Coronary artery (tissue), 2 donors: ENCODE measurements at regions not wholly inside any gene's neighbourhood (a gene's known extent, or its start where the extent isn't known, plus 50 kb on each side); places are given as distances from the start of the nearest gene placed in this dataset.
"Not testable (repeated sequence)": the region's sequence is repeated elsewhere in the genome, so short reads cannot be mapped to it uniquely, and the experiment has no call there.

Experiments
- DNase-seq: peaks from one replicate; pipeline ENCODE4 v3.0.0-alpha.2; 2017; ENCODE audit warnings: low spot score
- H3K27ac ChIP-seq, 2 donors: fragments of 200-600 bp; sonication (generic); one replicate each; pipeline ENCODE4 v1.5.1; 2016 to 2019
- H3K4me3 ChIP-seq: fragments of 200-600 bp; sonication (generic); 2 replicates; pipeline ENCODE4 v1.5.1; 2016; ENCODE audit warnings: mild to moderate bottlenecking, moderate library complexity
- TF ChIP-seq, protein P1 (sequence below): fragments of 200-600 bp; sonication (generic); IDR thresholded peaks from one replicate; pipeline ENCODE4 v1.5.1; 2019; ENCODE audit warnings: antibody characterized with exemption

DNA sequence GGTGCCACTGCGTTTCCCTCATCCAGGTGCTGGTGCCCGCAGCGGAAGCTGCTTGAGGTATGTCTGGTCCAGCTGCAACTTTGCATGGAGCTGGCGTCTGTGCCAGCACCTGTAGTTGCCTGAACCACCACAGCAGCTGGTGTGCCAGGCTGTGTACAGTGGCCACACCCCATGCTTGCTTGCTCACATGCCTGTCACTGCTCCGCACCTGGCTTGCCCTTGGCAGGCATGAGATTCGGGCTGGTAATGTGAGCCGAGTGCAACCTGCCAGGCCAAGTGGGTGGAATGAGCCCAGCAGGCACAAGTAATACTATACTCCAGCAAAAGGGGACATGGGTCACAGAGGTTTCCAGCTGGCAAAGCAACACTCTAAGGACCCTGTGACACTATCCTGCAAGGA lies 1123.3 kb upstream of the ACVR2A start:
- no peak overlapping the region for H3K4me3 ChIP-seq
- no peak for DNase-seq
- TF ChIP-seq, protein P1, sequence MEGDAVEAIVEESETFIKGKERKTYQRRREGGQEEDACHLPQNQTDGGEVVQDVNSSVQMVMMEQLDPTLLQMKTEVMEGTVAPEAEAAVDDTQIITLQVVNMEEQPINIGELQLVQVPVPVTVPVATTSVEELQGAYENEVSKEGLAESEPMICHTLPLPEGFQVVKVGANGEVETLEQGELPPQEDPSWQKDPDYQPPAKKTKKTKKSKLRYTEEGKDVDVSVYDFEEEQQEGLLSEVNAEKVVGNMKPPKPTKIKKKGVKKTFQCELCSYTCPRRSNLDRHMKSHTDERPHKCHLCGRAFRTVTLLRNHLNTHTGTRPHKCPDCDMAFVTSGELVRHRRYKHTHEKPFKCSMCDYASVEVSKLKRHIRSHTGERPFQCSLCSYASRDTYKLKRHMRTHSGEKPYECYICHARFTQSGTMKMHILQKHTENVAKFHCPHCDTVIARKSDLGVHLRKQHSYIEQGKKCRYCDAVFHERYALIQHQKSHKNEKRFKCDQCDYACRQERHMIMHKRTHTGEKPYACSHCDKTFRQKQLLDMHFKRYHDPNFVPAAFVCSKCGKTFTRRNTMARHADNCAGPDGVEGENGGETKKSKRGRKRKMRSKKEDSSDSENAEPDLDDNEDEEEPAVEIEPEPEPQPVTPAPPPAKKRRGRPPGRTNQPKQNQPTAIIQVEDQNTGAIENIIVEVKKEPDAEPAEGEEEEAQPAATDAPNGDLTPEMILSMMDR = no peak
- H3K27ac ChIP-seq = no peak overlapping the region

DNA sequence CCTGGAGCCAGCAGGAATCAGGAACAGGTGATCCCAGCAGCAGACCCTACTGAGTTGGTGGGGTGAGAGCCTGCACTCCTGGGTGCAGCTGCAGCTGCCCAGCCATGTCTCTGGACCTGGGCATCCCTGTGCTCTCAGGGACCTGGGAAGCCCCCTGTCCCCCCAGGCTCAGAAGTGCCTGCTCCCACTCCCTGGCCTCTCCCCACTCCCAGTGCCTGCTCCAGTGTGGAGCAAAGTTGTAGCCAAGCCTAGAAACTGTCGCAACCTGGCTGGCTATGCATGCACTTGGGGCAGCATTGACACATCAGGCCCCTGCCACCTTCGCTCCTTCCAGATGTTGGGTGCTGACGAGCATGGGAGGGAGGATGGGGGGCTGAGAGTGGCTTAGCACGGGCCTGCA lies 1124.7 kb upstream of the ACVR2A start:
- no peak overlapping the region for H3K27ac ChIP-seq
- peak; percentile 58 for DNase-seq
- H3K4me3 ChIP-seq = no peak overlapping the region
- TF ChIP-seq, protein P1 = no peak

DNA sequence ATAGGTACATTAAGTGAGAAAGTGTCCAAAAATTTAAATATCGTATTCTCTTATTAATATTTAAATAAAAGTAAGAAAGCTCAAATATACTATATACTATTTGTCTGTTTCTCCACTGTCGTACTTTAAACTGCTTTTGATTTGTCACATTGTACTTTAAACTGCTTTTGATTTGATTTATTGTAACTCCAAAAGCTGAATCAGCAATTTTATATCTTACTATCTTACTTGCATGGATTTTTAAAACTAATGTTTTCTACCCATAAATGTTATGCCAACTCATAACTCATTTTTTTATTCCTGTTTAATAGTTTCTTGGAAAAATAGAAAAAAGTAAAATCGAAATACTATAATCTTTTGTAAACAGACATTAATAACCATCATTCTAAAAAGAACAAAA lies 1128.2 kb upstream of the ACVR2A start:
- no peak for DNase-seq
- Histone ChIP-seq H3K27ac (no peak overlapping the region), H3K4me3 (no peak overlapping the region)
- TF ChIP-seq, protein P1 = no peak

DNA sequence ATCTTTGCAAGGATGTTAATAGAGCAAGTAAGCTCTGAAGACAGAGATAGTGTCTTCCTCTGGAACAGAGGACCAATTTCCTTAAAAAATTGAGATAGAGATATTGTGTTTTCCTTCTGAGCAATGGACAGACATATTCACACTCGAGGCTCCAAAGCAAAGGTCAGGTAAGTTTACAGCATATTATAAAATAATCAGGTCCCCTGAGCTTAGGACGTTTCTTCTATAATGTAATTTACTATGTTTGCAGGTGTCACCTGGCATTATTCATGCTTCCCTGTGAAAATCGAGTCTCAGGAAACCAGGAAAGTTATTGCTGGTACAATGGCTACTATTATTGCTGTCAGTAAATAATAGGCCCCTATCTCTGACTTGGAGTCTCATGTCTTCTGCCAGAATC lies 1135.8 kb upstream of the ACVR2A start:
- Histone ChIP-seq H3K4me3 (no peak overlapping the region), H3K27ac (no peak overlapping the region)
- no peak for DNase-seq
- TF ChIP-seq, protein P1 = no peak

DNA sequence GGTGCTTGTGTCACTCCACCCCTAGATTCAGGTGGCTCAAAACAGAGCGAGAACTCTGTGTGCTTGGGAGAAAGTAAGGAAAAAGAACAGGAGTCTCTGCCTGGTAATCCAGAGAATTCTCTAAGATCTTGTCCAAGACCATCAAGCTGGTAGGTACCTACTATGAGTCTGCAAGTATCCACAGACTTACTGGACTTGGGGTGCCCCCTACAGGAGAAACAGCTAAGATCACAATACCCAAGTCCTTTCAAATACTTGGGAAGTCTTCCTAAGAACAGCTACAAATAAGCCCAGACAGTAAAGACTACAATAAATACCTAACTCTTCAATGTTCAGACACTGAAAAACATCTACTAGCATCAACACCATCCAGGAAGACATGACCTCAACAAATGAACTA lies 1143.6 kb upstream of the ACVR2A start:
- DNase-seq = no peak
- Histone ChIP-seq H3K27ac (no peak overlapping the region), H3K4me3 (no peak overlapping the region)
- TF ChIP-seq, protein P1 = no peak

DNA sequence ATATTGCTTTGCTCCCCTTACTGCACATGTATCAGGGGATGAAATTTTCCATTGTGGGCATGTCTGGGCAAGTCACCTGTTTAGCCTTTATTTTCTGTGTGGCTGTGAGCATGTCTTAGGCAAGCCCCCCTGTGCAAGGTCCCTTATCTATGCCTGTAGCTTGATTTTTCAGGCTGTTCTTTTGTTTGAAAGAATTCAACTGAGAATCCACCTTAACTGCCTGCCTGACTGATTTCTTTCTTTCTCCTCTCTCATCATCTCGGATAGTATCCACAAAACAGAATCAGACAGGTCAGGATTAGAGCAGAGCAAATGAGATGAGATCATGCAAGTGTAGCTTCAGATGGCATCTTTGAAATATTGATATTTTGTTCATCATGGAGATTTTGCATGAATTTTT lies 1147.5 kb upstream of the ACVR2A start:
- TF ChIP-seq, protein P1 = no peak
- H3K27ac ChIP-seq = no peak overlapping the region
- no peak for DNase-seq
- H3K4me3 ChIP-seq = no peak overlapping the region

DNA sequence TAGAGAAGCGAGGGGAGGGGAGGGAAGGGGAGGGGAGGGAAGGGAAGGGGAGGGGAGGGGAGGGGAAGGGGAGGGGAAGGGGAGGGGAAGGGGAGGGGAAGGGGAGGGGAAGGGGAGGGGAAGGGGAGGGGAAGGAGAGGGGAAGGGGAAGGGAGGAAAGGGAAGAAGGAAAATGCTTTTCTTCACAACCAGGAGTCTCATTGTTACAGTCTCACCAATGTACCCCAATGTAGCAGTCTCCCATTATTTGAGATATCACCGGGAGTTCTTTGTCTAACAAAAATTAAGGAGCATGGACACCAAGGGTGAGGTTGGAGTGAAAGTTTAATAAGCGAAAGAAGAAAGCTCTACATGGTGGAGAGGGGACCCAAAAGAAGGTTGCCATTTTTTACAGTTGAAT lies 1148.0 kb upstream of the ACVR2A start:
- DNase-seq, H3K27ac ChIP-seq, H3K4me3 ChIP-seq: not testable (repeated sequence)

DNA sequence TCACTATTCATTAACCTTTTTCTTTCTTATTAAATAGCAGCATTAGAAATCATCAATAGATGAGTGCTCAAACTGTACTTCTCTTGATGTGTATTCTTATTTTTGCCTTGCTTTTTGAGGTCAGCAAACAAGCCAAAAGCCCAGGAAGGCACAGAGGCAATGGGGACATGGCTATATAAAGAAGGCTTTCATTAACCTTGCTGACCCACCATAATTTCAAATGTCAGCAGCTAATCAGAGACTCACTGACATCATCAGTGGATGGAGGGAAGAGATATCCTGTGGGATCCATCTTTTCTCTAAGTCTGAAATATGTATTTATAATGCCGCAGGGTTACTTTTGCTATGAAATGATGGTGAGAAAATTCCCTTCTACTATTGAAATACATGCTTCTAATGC lies 1162.8 kb upstream of the ACVR2A start:
- TF ChIP-seq, protein P1 = no peak
- H3K27ac ChIP-seq = no peak overlapping the region
- no peak overlapping the region for H3K4me3 ChIP-seq
- DNase-seq = no peak
